ENCODE measurements at regions not wholly inside any gene's neighbourhood (a gene's known extent, or its start where the extent isn't known, plus 50 kb on each side); places are given as distances from the start of the nearest gene placed in this dataset.

GRCh38 chr12:116414891-116415290, 137.4 kb upstream of the MED13L start:
- TF ChIP-seq CTCF (IDR thresholded peaks at IDR 0.05; ENCODE audit: low read depth, low read length) (no peak), EZH2phosphoT487 (IDR thresholded peaks at IDR 0.05; ENCODE audit: low read depth) (no peak)

Data from OCI-LY3 (cell line).